Activated CD4-positive, alpha-beta T cell treated with anti-CD3 and anti-CD28 coated beads, Interleukin-2, amount 10 ng/mL, durations not matched to agents 24 days and 14 days (primary cell): ENCODE measurements at regions not wholly inside any gene's neighbourhood (a gene's known extent, or its start where the extent isn't known, plus 50 kb on each side); places are given as distances from the start of the nearest gene placed in this dataset.
"Not testable (repeated sequence)": the region's sequence is repeated elsewhere in the genome, so short reads cannot be mapped to it uniquely, and the experiment has no call there.

Experiments
- DNase-seq: peaks from one replicate; pipeline ENCODE4 v3.0.0; 2022
- H3K27ac Mint-ChIP-seq: one replicate; pipeline ENCODE4 v1.8.0; 2022; ENCODE audit warnings: mild to moderate bottlenecking, mixed read lengths
- H3K27me3 Mint-ChIP-seq: one replicate; pipeline ENCODE4 v1.8.0; 2022; ENCODE audit warnings: mixed read lengths
- H3K36me3 Mint-ChIP-seq: one replicate; pipeline ENCODE4 v1.8.0; 2022; ENCODE audit warnings: low read depth, mild to moderate bottlenecking, mixed read lengths
- H3K4me1 Mint-ChIP-seq: one replicate; pipeline ENCODE4 v1.8.0; 2021; ENCODE audit warnings: mixed read lengths
- H3K4me3 Mint-ChIP-seq: one replicate; pipeline ENCODE4 v1.8.0; 2022; ENCODE audit warnings: mild to moderate bottlenecking, moderate library complexity, mixed read lengths
- H3K9me3 Mint-ChIP-seq: one replicate; pipeline ENCODE4 v1.8.0; 2021; ENCODE audit warnings: mixed read lengths
- intact Hi-C: fragments of 100-400 bp; cut with micrococcal nuclease; formaldehyde crosslinking; loops from one replicate; pipeline ENCODE4 v1.15.1; 2023

GRCh38 chr2:39989888-39990287 lies 210.8 kb upstream of the THUMPD2 start:
- no peak for DNase-seq
- H3K9me3 Mint-ChIP-seq = peaks cover 14% of the 10 kb centered on the region
- no peak overlapping the region for H3K27ac Mint-ChIP-seq
- no peaks in the 10 kb centered on the region for H3K27me3 Mint-ChIP-seq
- peaks cover 12% of the 10 kb centered on the region for H3K36me3 Mint-ChIP-seq
- no peak overlapping the region for H3K4me3 Mint-ChIP-seq
- intact Hi-C loops = no loop called here
- H3K4me1 Mint-ChIP-seq = peaks cover 4% of the 10 kb centered on the region

DNA sequence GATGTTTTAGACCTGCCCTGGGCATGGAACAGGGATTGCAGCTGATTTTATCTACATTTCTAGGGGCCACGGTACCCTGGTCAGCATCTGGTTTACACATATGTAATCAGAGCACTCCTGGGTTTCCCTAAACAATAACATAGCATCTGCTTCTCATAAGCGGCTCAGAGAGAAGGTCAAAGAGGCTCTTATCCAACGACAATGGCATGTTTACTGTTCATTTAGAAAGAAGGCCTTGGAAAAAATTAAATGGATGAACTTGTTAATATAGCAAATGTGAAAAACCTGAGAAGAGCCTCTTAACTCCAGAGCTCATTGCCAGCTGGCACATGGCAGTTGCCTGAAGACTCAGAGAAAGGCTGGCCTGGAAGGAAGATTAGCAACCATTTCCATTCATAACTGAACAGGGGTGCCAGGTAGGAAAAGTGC lies 202.8 kb upstream of the THUMPD2 start:
- DNase-seq = no peak
- no peaks in the 10 kb centered on the region for H3K27me3 Mint-ChIP-seq
- H3K9me3 Mint-ChIP-seq = peaks cover 13% of the 10 kb centered on the region
- H3K27ac Mint-ChIP-seq = no peak overlapping the region
- H3K4me1 Mint-ChIP-seq = no peaks in the 10 kb centered on the region
- intact Hi-C loops = no loop called here
- H3K36me3 Mint-ChIP-seq = peaks cover 22% of the 10 kb centered on the region
- no peak overlapping the region for H3K4me3 Mint-ChIP-seq

DNA sequence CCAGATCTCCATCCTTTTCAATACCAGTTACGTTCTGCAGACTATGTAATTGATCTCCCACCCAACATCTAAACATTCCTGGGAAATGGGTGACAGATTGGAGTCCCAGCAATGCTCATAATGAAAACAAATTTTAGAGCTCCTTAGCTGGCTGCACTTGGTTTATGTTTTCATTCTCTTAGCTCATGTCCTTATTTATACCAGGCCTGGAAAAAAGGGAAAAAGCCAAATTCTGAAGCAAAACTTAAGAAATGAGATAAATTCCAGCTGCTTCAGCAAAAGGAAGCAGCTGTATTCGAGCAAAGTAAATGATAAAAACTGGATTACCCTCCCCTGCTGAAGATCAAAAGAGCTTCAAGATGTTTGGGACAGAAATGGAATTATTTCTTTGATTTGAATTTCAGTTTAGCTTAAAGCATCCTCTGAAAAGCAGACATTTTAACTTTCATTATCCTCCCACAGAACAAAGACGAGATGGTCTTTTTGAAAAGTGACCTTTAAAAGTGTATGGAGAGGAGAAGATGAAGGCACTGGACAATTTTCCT lies 196.5 kb upstream of the THUMPD2 start:
- no peak for DNase-seq
- no peaks in the 10 kb centered on the region for H3K4me1 Mint-ChIP-seq
- H3K27me3 Mint-ChIP-seq = no peaks in the 10 kb centered on the region
- peaks cover 18% of the 10 kb centered on the region for H3K36me3 Mint-ChIP-seq
- no peak overlapping the region for H3K4me3 Mint-ChIP-seq
- H3K27ac Mint-ChIP-seq = no peak overlapping the region
- peaks cover 7% of the 10 kb centered on the region for H3K9me3 Mint-ChIP-seq
- intact Hi-C loops = no loop called here

GRCh38 chr2:39968037-39968436 lies 189.0 kb upstream of the THUMPD2 start:
- no peaks in the 10 kb centered on the region for H3K27me3 Mint-ChIP-seq
- peaks cover 21% of the 10 kb centered on the region for H3K36me3 Mint-ChIP-seq
- no peaks in the 10 kb centered on the region for H3K4me1 Mint-ChIP-seq
- no peak for DNase-seq
- H3K9me3 Mint-ChIP-seq = peaks cover 4% of the 10 kb centered on the region
- intact Hi-C loops = no loop called here
- H3K27ac Mint-ChIP-seq = no peak overlapping the region
- H3K4me3 Mint-ChIP-seq = no peak overlapping the region

DNA sequence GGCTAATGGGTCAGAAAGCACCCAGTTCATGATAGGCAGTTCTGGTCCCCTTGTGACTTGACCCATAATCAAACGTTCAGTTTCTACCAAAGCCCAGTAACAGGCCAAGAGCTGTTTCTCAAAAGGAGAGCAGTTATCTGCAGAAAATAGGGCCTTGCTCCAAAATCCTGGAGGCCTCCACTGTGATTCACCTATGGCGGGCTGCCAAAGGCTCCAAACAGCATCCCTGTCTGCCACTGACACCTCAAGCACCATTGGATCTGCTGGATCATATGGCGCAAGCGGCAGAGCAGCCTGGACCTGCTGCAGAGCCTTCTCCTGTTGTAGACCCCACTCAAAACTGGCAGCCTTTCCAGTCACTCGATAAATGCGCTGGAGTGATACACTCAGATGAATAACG lies 181.6 kb upstream of the THUMPD2 start:
- H3K27ac Mint-ChIP-seq = not testable (repeated sequence)
- peaks cover 25% of the 10 kb centered on the region for H3K36me3 Mint-ChIP-seq

GRCh38 chr2:39954346-39954745 lies 175.3 kb upstream of the THUMPD2 start:
- DNase-seq = no peak
- Mint-ChIP-seq H3K9me3 (peaks cover 16% of the 10 kb centered on the region), H3K4me1 (peaks cover 9% of the 10 kb centered on the region), H3K27me3 (no peaks in the 10 kb centered on the region), H3K36me3 (peaks cover 28% of the 10 kb centered on the region), H3K4me3 (no peak overlapping the region), H3K27ac (peak overlapping the region; percentile 63)
- intact Hi-C loops = no loop called here

More for the DNA sequence above, 181.6 kb upstream of the THUMPD2 start:
- DNase-seq, intact Hi-C loops, H3K4me3 Mint-ChIP-seq, H3K4me1 Mint-ChIP-seq, H3K27me3 Mint-ChIP-seq: not testable (repeated sequence)
- peaks cover 21% of the 10 kb centered on the region for H3K9me3 Mint-ChIP-seq

- Mint-ChIP-seq H3K4me3 (no peak overlapping the region), H3K4me1 (peaks cover 34% of the 10 kb centered on the region), H3K9me3 (no peaks in the 10 kb centered on the region), H3K27ac (peak overlapping the region; percentile 92), H3K27me3 (no peaks in the 10 kb centered on the region), H3K36me3 (peaks cover 17% of the 10 kb centered on the region)
- no peak for DNase-seq
- intact Hi-C loops = loop anchor here (2.0 to 5.0 kb wide), 2 partner anchors 37 to 262 kb away; no protein-coding TSS in a partner anchor
Observed at GRCh38 chr2:39949131-39949530, 170.1 kb upstream of the THUMPD2 start.

DNA sequence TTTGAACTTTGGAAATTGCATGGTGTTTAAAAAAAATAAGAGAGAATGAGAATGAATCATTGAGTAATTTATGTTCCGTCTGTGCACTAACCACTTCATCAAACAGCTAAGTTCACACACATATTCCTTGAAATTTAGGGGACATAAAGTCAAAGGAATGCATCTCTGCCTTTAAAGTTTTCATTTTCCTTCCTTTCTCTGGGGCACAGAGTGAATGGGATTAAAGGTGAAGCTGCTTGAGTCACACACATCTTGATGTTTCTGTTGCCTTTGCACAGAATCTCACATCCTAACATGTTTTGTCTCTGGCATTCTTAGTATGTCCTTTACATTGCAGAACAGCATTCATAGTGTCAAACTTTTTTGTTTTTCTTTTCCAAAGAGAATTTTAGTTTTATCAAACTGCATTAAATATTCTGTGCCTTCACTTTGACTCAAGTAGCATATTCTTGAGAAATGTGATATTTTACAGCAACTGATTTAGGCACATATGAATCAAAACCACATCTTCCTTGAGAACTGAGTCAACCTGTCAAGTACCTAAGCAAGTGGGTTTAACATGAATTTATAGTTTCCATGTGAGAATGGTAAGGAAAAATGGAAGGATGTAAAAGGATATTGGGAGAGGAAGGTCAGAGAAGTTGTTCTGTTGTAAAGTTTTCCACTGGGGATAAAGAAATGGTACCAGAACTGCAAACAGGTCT lies 169.1 kb upstream of the THUMPD2 start:
- H3K4me3 Mint-ChIP-seq = peak overlapping the region; percentile 32
- H3K27me3 Mint-ChIP-seq = no peaks in the 10 kb centered on the region
- intact Hi-C loops = loop anchor here (1.0 to 5.0 kb wide), 4 partner anchors 10 to 263 kb away; no protein-coding TSS in a partner anchor

GRCh38 chr2:39947294-39948015 lies 168.4 kb upstream of the THUMPD2 start:
- Mint-ChIP-seq H3K36me3 (peaks cover 23% of the 10 kb centered on the region), H3K4me3 (peak overlapping the region; percentile 17), H3K27ac (peak overlapping the region; percentile 92), H3K27me3 (no peaks in the 10 kb centered on the region), H3K9me3 (no peaks in the 10 kb centered on the region), H3K4me1 (peaks cover 39% of the 10 kb centered on the region)
- DNase-seq = no peak
- intact Hi-C loops = loop anchor here (1.0 to 5.0 kb wide), 6 partner anchors 9 to 263 kb away; no protein-coding TSS in a partner anchor

More for the DNA sequence above, 169.1 kb upstream of the THUMPD2 start:
- Mint-ChIP-seq H3K27ac (peak overlapping the region; percentile 92), H3K4me1 (peaks cover 35% of the 10 kb centered on the region), H3K9me3 (no peaks in the 10 kb centered on the region), H3K36me3 (peaks cover 20% of the 10 kb centered on the region)
- no peak for DNase-seq

DNA sequence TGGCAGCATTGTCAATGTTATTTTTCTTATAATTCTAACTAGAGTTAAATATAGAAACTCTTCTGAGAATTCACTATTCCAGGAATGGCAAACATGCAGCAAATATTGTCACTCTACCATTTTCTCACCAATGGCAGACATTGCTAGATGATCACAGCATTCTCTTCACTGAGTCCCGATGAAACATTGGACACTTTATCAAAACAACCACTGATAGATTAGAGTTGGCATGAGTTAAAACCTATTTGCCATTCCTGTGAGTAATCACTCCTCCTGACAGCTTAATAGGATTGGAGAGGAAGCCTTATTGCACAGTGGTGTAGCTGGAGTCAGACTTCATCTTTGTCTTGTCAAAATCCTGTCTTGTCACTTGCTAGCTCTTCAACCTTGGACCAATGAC lies 163.9 kb upstream of the THUMPD2 start:
- Mint-ChIP-seq H3K4me1 (peaks cover 48% of the 10 kb centered on the region), H3K4me3 (no peak overlapping the region), H3K36me3 (peaks cover 41% of the 10 kb centered on the region), H3K27me3 (no peaks in the 10 kb centered on the region), H3K27ac (peak overlapping the region; percentile 22), H3K9me3 (peaks cover 17% of the 10 kb centered on the region)
- DNase-seq = no peak
- intact Hi-C loops = no loop called here

DNA sequence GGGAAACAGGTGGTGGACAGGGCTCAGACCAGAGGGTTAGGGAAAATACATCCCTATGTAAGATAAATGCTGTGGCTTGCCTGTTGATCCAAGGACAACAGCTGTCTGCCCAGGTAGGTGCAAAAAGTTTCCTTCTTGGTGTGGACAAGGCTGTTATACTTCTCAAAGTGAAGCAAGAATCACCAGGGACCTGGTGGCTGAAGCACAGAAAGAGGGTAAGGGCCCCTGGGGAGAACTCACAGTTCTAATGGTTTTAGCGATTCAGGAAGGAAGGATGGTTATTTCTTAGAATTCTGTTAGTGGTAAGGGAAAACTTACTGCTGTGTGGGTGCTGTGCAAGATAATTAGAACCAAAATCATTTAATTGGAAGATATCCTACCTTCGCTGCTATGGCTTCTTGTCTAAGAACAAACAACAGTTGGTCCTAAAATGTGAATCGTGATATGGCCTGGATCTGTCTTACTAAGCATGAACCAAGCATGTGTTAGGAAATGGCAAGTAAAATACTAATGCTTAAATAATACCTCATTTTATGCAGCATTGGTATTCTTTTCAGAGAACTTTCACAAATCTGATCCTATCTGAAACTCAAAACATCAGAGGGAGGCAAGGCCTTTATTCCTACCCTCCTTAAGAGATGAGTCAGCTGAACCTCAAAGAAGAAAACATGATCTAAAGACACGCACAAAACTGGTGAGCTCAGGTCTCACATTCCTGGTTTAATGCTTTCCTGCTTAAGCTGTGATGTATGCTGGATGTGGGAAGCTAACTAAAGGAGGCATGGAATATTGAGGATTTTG lies 159.2 kb upstream of the THUMPD2 start:
- intact Hi-C loops = loop anchor here (1.0 kb wide), 2 partner anchors 10 to 19 kb away; no protein-coding TSS in a partner anchor
- H3K27ac Mint-ChIP-seq = peak overlapping the region; percentile 93
- peak; percentile 63 for DNase-seq
- no peaks in the 10 kb centered on the region for H3K27me3 Mint-ChIP-seq
- H3K4me1 Mint-ChIP-seq = peaks cover 44% of the 10 kb centered on the region
- H3K9me3 Mint-ChIP-seq = peaks cover 25% of the 10 kb centered on the region
- H3K36me3 Mint-ChIP-seq = peaks cover 49% of the 10 kb centered on the region
- peak overlapping the region; percentile 67 for H3K4me3 Mint-ChIP-seq

DNA sequence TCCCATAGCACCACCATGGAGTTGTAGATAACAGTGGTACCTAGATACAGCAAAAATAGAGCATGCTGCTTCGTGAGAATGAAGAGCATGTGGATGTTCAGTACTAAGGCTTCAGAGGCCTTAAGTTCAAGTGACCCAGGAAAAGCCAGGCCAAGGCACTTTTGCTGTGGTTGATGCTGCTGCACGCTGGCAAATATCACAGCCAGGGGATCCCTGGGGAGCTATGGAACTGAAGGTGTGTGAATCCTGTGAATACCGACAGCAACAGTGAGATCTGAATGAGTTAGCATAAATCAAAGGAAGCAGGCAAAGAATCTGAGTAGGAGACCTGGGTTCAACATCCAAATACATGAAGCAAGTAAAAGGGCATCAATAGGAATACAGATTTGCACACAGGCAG lies 158.6 kb upstream of the THUMPD2 start:
- intact Hi-C loops = loop anchor here (1.0 kb wide), 2 partner anchors 11 to 18 kb away; no protein-coding TSS in a partner anchor
- Mint-ChIP-seq H3K36me3 (peaks cover 51% of the 10 kb centered on the region), H3K9me3 (peaks cover 25% of the 10 kb centered on the region), H3K4me1 (peaks cover 40% of the 10 kb centered on the region), H3K4me3 (peak overlapping the region; percentile 67), H3K27me3 (no peaks in the 10 kb centered on the region), H3K27ac (peak overlapping the region; percentile 93)
- DNase-seq = peak; percentile 56

GRCh38 chr2:39934851-39935250 lies 155.8 kb upstream of the THUMPD2 start:
- DNase-seq = no peak
- Mint-ChIP-seq H3K27me3 (no peaks in the 10 kb centered on the region), H3K4me1 (peaks cover 42% of the 10 kb centered on the region), H3K9me3 (peaks cover 16% of the 10 kb centered on the region), H3K4me3 (peak overlapping the region; percentile 52), H3K27ac (peak overlapping the region; percentile 84), H3K36me3 (peaks cover 59% of the 10 kb centered on the region)
- intact Hi-C loops = no loop called here
